HG02623 (cell line): ENCODE measurements at regions not wholly inside any gene's neighbourhood (a gene's known extent, or its start where the extent isn't known, plus 50 kb on each side); places are given as distances from the start of the nearest gene placed in this dataset.
"Not testable (repeated sequence)": the region's sequence is repeated elsewhere in the genome, so short reads cannot be mapped to it uniquely, and the experiment has no call there.

Source experiments
- ATAC-seq: cut with Tn5 transposase; IDR thresholded peaks from one replicate; pipeline ENCODE4 v1.9.1; 2021; ENCODE audit warnings: moderate library complexity; ENCODE audit not compliant: unreplicated experiment

DNA sequence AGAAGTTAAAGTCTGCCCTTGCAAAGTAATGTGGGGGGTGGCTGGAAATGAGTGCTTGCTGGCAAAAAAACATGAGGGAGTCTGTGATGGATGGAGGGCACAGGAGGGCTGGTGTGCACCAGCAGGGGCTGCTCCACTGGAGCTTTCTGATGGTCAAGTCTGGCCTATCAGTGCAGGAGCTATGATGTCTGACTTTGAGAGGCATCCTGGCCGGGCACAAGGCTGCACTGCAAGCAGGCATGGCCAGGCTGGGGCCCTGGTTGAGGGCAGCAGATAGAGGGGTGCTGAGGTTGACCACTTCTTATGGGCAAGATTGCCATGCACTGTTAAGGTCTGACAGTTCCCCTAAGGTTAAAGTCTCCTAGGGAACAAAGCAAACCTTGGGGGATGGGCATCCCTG is 1140.2 kb downstream of the FAM133A start:
- no peak for ATAC-seq

- peak; percentile 37 for ATAC-seq
These were observed 1156.7 kb downstream of the FAM133A start for GRCh38 chrX:94830717-94831116.

- no peak for ATAC-seq
These were observed 1157.4 kb downstream of the FAM133A start for GRCh38 chrX:94831364-94831763.

GRCh38 chrX:94834226-94834625 is 1160.2 kb downstream of the FAM133A start:
- no peak for ATAC-seq

- ATAC-seq, result no peak
These were observed 1176.8 kb downstream of the FAM133A start for GRCh38 chrX:94850811-94851210.

DNA sequence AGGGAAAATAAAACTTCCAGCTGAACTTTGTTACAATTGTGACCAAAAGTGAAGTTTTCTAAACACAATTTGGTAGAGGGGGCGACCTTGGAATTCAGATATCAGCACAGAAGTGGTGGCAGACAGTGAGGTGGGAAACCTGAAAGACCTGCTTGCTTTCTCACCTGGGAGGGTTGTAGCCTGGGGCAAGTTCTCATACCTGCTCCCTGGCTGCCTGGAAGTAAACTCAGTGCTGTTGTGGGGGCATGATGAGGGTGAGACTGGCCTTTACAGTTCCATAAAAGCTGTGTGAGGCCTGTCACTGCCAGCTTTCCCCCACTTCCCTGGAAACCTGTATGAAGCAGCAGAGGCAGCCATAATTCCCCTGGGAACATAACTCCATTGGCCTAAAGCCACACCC is 1180.2 kb downstream of the FAM133A start:
- ATAC-seq, result no peak

- not testable (repeated sequence) for ATAC-seq
These were observed 1188.5 kb downstream of the FAM133A start for GRCh38 chrX:94862470-94862869.

- no peak for ATAC-seq
These were observed 1197.6 kb downstream of the FAM133A start for GRCh38 chrX:94871640-94872039.

- no peak for ATAC-seq
These were observed 1227.8 kb downstream of the FAM133A start for GRCh38 chrX:94901849-94902248.

DNA sequence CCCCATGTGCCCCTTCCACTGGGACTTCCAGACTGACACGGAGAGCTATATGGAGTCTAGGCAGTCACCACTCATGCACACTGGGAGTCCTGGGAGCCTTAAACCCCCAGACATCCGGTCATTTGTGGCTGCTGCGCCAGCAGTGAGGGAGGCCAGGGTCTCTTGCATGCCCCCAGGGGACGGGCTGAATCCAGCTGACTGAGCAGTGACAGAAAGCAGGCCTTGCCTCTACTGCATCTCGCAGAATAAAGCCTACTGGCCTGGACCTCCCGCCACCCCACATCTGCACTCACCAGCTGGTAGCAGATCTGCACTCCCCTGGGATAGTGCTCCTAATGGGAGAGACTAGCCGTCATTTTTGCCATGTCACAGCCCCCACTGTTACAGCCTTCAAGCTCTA is 1234.2 kb downstream of the FAM133A start:
- ATAC-seq, result no peak

DNA sequence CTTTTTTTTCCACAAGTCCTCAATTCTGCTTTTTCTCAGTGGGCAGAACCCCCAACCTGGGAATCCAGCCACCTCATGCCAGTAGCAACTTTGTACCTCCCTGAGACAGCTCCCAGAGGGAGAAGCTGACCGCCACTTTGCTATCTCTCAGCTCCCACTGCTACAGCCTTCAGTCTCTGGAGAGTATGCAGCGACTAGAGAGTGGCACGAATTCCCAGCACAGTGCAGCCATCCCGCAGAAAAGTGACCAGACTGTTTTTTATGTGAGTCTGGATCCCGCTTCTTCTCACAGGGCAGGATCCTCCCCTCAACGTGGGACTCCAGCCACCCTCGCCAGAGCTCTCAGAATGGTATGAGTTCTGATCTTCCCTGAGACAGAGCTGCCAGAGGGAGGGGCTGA is 1234.6 kb downstream of the FAM133A start:
- ATAC-seq, result no peak

DNA sequence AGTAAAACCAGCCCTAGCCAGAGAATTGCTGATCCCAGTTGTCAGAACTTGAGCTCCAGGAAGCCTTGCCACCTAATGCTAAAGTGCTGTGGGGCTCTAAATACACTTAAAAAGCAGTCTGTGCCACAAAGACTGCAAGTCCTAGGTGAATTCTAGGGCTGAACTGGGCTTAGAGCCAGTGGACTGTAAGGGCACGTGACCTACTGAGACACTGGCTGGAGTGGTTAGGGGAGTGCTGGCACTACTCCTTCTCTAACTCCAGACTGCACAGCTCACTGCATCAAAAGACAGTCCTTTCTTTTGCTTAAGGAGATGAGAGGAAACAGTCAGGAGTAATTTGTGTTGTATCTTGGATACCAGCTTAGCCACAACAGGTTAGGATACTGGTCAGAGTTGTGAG is 1240.2 kb downstream of the FAM133A start:
- no peak for ATAC-seq

DNA sequence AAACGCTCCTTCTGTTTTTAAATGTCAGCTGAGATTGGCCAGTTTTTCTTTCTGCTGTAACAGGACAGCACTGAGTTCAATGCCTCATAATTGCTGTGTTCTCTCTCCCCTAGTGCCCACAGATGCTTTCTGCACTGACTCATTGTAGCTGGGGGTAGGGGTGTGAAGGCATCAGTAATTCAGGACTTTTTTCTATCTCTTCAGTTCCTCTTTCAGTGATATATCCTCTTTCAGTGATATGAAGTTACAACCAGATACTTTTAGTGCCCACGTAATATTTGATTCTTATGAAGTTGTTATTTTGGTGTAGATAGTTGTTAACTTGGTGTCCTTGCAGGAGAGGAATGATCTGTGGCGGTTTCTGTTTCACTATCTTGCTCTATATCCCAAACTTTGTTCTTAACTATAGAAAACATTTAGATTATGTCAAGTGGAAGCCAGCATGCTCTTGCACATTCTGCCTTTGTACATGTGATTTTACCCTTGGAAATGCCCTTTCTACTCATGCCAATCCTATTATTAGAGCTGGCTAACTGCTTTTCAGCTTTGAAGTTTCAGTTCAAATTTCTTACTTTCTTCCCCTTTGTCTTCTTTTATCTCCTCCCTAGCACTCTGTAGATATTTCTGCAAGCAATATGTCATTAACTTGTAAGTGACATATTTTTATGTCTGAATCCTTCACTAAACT is 1258.4 kb downstream of the FAM133A start:
- no peak for ATAC-seq

- ATAC-seq, result no peak
These were observed 1262.7 kb downstream of the FAM133A start for GRCh38 chrX:94936722-94937121.

- no peak for ATAC-seq
These were observed 1263.5 kb downstream of the FAM133A start for GRCh38 chrX:94937491-94937890.

- no peak for ATAC-seq
These were observed 1268.6 kb downstream of the FAM133A start for GRCh38 chrX:94942603-94943002.

DNA sequence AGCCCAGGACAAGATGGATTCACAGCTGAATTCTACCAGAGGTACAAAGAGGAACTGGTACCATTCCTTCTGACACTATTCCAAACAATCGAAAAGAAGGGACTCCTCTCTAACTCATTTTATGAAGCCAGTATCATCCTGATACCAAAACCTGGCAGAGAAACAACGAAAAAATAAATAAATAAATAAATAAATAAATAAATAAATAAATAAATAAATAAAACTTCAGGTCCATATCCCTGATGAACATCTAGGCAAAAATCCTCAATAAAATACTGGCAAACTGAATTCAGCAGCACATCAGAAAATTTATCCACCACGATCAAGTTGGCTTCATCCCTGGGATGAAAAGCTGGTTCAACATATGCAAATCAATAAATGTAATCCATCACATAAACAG is 1272.1 kb downstream of the FAM133A start:
- ATAC-seq, result not testable (repeated sequence)

DNA sequence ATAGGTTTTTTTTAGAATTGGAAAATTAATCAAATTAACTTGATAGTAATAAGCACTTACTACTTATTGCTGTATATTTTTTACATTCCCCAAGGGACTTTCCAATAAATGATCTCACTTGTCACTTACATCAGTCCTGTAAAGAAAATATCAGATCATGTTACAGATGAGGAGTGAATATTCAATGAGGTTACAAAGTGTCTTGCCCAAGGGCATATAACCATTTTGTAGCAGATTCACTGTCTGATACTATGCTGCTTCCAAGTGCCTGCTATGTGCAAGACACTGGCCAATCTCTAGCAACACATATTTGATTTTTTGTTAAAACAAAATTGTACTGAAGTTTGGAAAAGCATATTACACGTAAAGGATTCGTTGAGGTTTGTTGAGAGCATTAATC is 1287.7 kb downstream of the FAM133A start:
- no peak for ATAC-seq

DNA sequence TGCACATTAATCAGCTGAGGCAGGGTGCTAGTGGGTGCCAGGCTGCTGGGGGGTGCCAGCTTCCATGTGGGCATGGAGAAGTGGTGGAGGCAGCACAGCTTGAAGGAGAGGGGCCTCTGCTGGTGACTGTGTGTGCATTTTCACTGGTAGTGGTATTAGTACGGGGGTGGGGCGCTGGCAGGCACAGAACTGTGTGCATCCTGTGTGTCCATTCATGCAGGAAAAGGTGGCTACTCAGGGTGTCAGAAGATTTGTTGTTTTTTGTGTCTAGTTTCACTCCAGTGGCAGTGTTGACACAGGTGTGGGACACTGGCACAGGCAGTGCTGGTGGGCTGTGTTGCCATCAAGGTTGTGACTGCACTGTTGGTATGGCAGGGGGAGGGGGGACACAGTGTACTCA is 1303.6 kb downstream of the FAM133A start:
- ATAC-seq, result no peak

- ATAC-seq, result no peak
These were observed 1304.0 kb downstream of the FAM133A start for GRCh38 chrX:94977986-94978385.
